Body of pancreas (tissue), 4 donors: ENCODE measurements at regions not wholly inside any gene's neighbourhood (a gene's known extent, or its start where the extent isn't known, plus 50 kb on each side); places are given as distances from the start of the nearest gene placed in this dataset.

Source experiments
- CTCF ChIP-seq, 7 experiments: fragments of 450-650 bp in 4 of 7; fragments of 200-600 bp in 3 of 7; sonication (generic) in 3 of 7; IDR thresholded peaks; one replicate each; pipeline ENCODE4 v1.5.1; 2016 to 2019; ENCODE audit warnings: antibody characterized with exemption in 7 of 7
- POLR2A ChIP-seq, 3 donors: fragments of 450-650 bp; IDR thresholded peaks; one replicate each; pipeline ENCODE4 v1.6.1; 2016; ENCODE audit warnings: antibody characterized with exemption in 3 of 3, mild to moderate bottlenecking in 2 of 3

- TF ChIP-seq POLR2A (IDR thresholded peaks at IDR 0.05) (no peak), CTCF (IDR thresholded peaks at IDR 0.05) (no peak)
Observed at GRCh38 chr5:93017849-93018248, 563.2 kb downstream of the NR2F1-AS1 start.
